DOHH2 (cell line): ENCODE measurements at regions not wholly inside any gene's neighbourhood (a gene's known extent, or its start where the extent isn't known, plus 50 kb on each side); places are given as distances from the start of the nearest gene placed in this dataset.

Source experiments
- H3F3A ChIP-seq: fragments of 200-600 bp; sonication (generic), shearing (Covaris generic); 2 replicates; pipeline ENCODE4 v1.6.0; 2016; ENCODE audit warnings: antibody characterized with exemption, mild to moderate bottlenecking; ENCODE audit not compliant: control insufficient read depth, insufficient read depth
- H3K27ac ChIP-seq: fragments of 200-600 bp; sonication (generic); 2 replicates; pipeline ENCODE4 v1.5.1; 2014; ENCODE audit warnings: low read depth, mild to moderate bottlenecking, low read length, moderate library complexity
- H3K27me3 ChIP-seq: fragments of 200-600 bp; sonication (generic); 2 replicates; pipeline ENCODE4 v1.6.1; 2014; ENCODE audit warnings: mild to moderate bottlenecking, low read length, mixed read lengths; ENCODE audit not compliant: control insufficient read depth
- H3K36me3 ChIP-seq: fragments of 200-600 bp; sonication (generic); 2 replicates; pipeline ENCODE4 v1.6.1; 2014; ENCODE audit warnings: mild to moderate bottlenecking, low read length, moderate library complexity, mixed read lengths; ENCODE audit not compliant: control insufficient read depth
- H3K4me1 ChIP-seq: fragments of 200-600 bp; sonication (generic); 2 replicates; pipeline ENCODE4 v1.6.1; 2014; ENCODE audit warnings: mild to moderate bottlenecking, low read length, mixed read lengths; ENCODE audit not compliant: control insufficient read depth
- H3K4me2 ChIP-seq: fragments of 200-600 bp; sonication (generic); 2 replicates; pipeline ENCODE4 v1.6.0; 2014; ENCODE audit warnings: mild to moderate bottlenecking, low read length, moderate library complexity
- H3K4me3 ChIP-seq: fragments of 200-600 bp; sonication (generic); 2 replicates; pipeline ENCODE4 v1.5.1; 2014; ENCODE audit warnings: mild to moderate bottlenecking, low read length, mixed read lengths
- H3K79me2 ChIP-seq: fragments of 200-600 bp; sonication (generic); 2 replicates; pipeline ENCODE4 v1.6.1; 2014; ENCODE audit warnings: mild to moderate bottlenecking, low read length, mixed read lengths; ENCODE audit not compliant: control insufficient read depth
- H3K9me2 ChIP-seq: fragments of 200-600 bp; sonication (generic); replicated peaks from 2 replicates; pipeline ENCODE4 v1.6.1; 2014; ENCODE audit warnings: mild to moderate bottlenecking, low read length, mixed read lengths; ENCODE audit not compliant: control insufficient read depth
- H3K9me3 ChIP-seq: fragments of 200-600 bp; sonication (generic); 2 replicates; pipeline ENCODE4 v1.6.1; 2014; ENCODE audit warnings: antibody characterized with exemption, low read length, mixed read lengths; ENCODE audit not compliant: control insufficient read depth, insufficient read depth
- H4K20me1 ChIP-seq: fragments of 200-600 bp; sonication (generic); 2 replicates; pipeline ENCODE4 v1.6.0; 2014; ENCODE audit warnings: low read depth, mild to moderate bottlenecking, antibody characterized with exemption, low read length, moderate library complexity; ENCODE audit not compliant: control insufficient read depth, insufficient read depth
- CTCF ChIP-seq: fragments of 200-600 bp; sonication (generic); IDR thresholded peaks from one replicate; pipeline ENCODE4 v1.5.1; 2014; ENCODE audit warnings: antibody characterized with exemption, mild to moderate bottlenecking, low read depth, low read length; ENCODE audit not compliant: poor library complexity, severe bottlenecking
- EZH2phosphoT487 ChIP-seq: fragments of 200-600 bp; sonication (generic); IDR thresholded peaks from 2 replicates; pipeline ENCODE4 v1.6.1; 2017; ENCODE audit warnings: borderline replicate concordance, mild to moderate bottlenecking, antibody characterized with exemption, low read length, moderate library complexity, mixed read lengths

GRCh38 chr11:134555510-134555909 is 143.5 kb upstream of the B3GAT1 start:
- H3K4me2 ChIP-seq: no peak overlapping the region
- no peaks in the 10 kb centered on the region for H3K9me2 ChIP-seq
- H3K36me3 ChIP-seq: no peaks in the 10 kb centered on the region
- no peaks in the 10 kb centered on the region for H3K4me1 ChIP-seq
- H3K27me3 ChIP-seq: no peaks in the 10 kb centered on the region
- H3K79me2 ChIP-seq: no peaks in the 10 kb centered on the region
- no peak overlapping the region for H3K27ac ChIP-seq
- H3F3A ChIP-seq: no peaks in the 10 kb centered on the region
- H4K20me1 ChIP-seq: no peaks in the 10 kb centered on the region
- H3K9me3 ChIP-seq: no peaks in the 10 kb centered on the region
- H3K4me3 ChIP-seq: no peak overlapping the region
- no peak for TF ChIP-seq EZH2phosphoT487
- no peak for TF ChIP-seq CTCF

GRCh38 chr11:134554861-134555260 is 142.8 kb upstream of the B3GAT1 start:
- Histone ChIP-seq H3K4me1 (no peaks in the 10 kb centered on the region), H3K4me2 (no peak overlapping the region), H3K27ac (no peak overlapping the region), H3K27me3 (no peaks in the 10 kb centered on the region), H4K20me1 (no peaks in the 10 kb centered on the region), H3K9me2 (no peaks in the 10 kb centered on the region), H3K79me2 (no peaks in the 10 kb centered on the region), H3F3A (no peaks in the 10 kb centered on the region), H3K36me3 (no peaks in the 10 kb centered on the region), H3K4me3 (no peak overlapping the region), H3K9me3 (no peaks in the 10 kb centered on the region)
- TF ChIP-seq EZH2phosphoT487 (no peak), CTCF (no peak)

- Histone ChIP-seq H3K9me3 (no peaks in the 10 kb centered on the region), H3K4me1 (no peaks in the 10 kb centered on the region), H3K27me3 (no peaks in the 10 kb centered on the region), H4K20me1 (no peaks in the 10 kb centered on the region), H3K4me3 (no peak overlapping the region), H3F3A (no peaks in the 10 kb centered on the region), H3K36me3 (no peaks in the 10 kb centered on the region), H3K27ac (no peak overlapping the region), H3K9me2 (no peaks in the 10 kb centered on the region), H3K4me2 (no peak overlapping the region), H3K79me2 (no peaks in the 10 kb centered on the region)
- TF ChIP-seq EZH2phosphoT487 (no peak), CTCF (no peak)
Measured at GRCh38 chr11:134554106-134554505, 142.1 kb upstream of the B3GAT1 start.

- TF ChIP-seq EZH2phosphoT487 (no peak), CTCF (no peak)
- Histone ChIP-seq H3K4me3 (no peak overlapping the region), H3K9me2 (no peaks in the 10 kb centered on the region), H4K20me1 (no peaks in the 10 kb centered on the region), H3K9me3 (no peaks in the 10 kb centered on the region), H3K4me2 (no peak overlapping the region), H3F3A (no peaks in the 10 kb centered on the region), H3K27ac (no peak overlapping the region), H3K36me3 (no peaks in the 10 kb centered on the region), H3K4me1 (no peaks in the 10 kb centered on the region), H3K27me3 (no peaks in the 10 kb centered on the region), H3K79me2 (no peaks in the 10 kb centered on the region)
Measured at GRCh38 chr11:134552749-134553148, 140.7 kb upstream of the B3GAT1 start.
